ENCODE measurements at regions not wholly inside any gene's neighbourhood (a gene's known extent, or its start where the extent isn't known, plus 50 kb on each side); places are given as distances from the start of the nearest gene placed in this dataset.

GRCh38 chrX:116749943-116750342 lies 287.2 kb upstream of the CT83 start:
- no peak for TF ChIP-seq CTCF (IDR thresholded peaks at IDR 0.05)
- TF ChIP-seq EP300 (IDR thresholded peaks at IDR 0.05) = no peak

Measured in stomach (tissue), 4 donors.